Thyroid gland (tissue), 4 donors: ENCODE measurements at regions not wholly inside any gene's neighbourhood (a gene's known extent, or its start where the extent isn't known, plus 50 kb on each side); places are given as distances from the start of the nearest gene placed in this dataset.

ENCODE experiments used
- POLR2A ChIP-seq, 2 donors: fragments of 450-650 bp; IDR thresholded peaks; one replicate each; pipeline ENCODE4 v1.6.1; 2017; ENCODE audit warnings: antibody characterized with exemption in 2 of 2, mild to moderate bottlenecking in 2 of 2, moderate library complexity in 1 of 2
- TF ChIP-seq, protein P1 (sequence below), 6 experiments: fragments of 200-600 bp in 3 of 6; fragments of 450-650 bp in 3 of 6; sonication (generic) in 3 of 6; IDR thresholded peaks; one replicate each; pipeline ENCODE4 v1.5.1; 2016 to 2019; ENCODE audit warnings: antibody characterized with exemption in 6 of 6, mild to moderate bottlenecking in 2 of 6, inconsistent platforms in 1 of 6, moderate library complexity in 1 of 6

DNA sequence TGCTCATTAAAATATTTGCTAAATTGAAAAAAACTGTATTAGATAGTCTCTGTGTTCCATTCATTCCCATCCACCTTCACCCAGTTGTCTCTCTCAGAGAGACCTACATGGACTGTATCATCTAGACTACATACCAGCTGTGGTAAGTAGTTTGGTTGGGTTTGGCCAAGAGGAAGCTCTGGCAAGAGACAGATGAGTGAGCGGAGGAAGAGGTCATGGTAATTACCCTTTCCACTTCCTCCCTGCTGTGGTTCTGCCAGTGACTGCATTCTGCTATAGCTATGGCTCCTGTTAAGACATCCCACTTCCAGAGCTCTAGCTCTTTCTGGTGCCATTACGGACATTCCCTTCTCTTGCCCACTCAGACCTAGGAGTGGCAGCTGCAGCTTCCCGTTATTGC is 239.0 kb upstream of the MID1 start:
- TF ChIP-seq, protein P1, sequence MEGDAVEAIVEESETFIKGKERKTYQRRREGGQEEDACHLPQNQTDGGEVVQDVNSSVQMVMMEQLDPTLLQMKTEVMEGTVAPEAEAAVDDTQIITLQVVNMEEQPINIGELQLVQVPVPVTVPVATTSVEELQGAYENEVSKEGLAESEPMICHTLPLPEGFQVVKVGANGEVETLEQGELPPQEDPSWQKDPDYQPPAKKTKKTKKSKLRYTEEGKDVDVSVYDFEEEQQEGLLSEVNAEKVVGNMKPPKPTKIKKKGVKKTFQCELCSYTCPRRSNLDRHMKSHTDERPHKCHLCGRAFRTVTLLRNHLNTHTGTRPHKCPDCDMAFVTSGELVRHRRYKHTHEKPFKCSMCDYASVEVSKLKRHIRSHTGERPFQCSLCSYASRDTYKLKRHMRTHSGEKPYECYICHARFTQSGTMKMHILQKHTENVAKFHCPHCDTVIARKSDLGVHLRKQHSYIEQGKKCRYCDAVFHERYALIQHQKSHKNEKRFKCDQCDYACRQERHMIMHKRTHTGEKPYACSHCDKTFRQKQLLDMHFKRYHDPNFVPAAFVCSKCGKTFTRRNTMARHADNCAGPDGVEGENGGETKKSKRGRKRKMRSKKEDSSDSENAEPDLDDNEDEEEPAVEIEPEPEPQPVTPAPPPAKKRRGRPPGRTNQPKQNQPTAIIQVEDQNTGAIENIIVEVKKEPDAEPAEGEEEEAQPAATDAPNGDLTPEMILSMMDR (IDR thresholded peaks at IDR 0.05): no peak
- TF ChIP-seq POLR2A (IDR thresholded peaks at IDR 0.05): no peak
